PC-3 (cell line): ENCODE measurements at regions not wholly inside any gene's neighbourhood (a gene's known extent, or its start where the extent isn't known, plus 50 kb on each side); places are given as distances from the start of the nearest gene placed in this dataset.

ENCODE experiments used
- CTCF ChIP-seq: fragments of 300-600 bp; sonication (generic); conservative IDR thresholded peaks from 2 replicates; pipeline ENCODE4 v1.5.1; 2017; ENCODE audit warnings: antibody characterized with exemption, low read depth, mild to moderate bottlenecking, low read length
- EZH2 ChIP-seq: fragments of 300-600 bp; sonication (generic); IDR thresholded peaks from one replicate; pipeline ENCODE4 v1.6.1; 2017; ENCODE audit warnings: antibody characterized with exemption, mild to moderate bottlenecking, low read length; ENCODE audit not compliant: unreplicated experiment
- EZH2phosphoT487 ChIP-seq: fragments of 300-600 bp; sonication (generic); IDR thresholded peaks from 2 replicates; pipeline ENCODE4 v1.6.1; 2018; ENCODE audit warnings: mild to moderate bottlenecking, antibody characterized with exemption, low read length, borderline replicate concordance

GRCh38 chr3:198113206-198114053 lies 153.4 kb downstream of the LMLN start:
- no peak for TF ChIP-seq CTCF
- TF ChIP-seq EZH2phosphoT487 = no peak
- no peak for TF ChIP-seq EZH2
